HCT116 (cell line): ENCODE measurements at regions not wholly inside any gene's neighbourhood (a gene's known extent, or its start where the extent isn't known, plus 50 kb on each side); places are given as distances from the start of the nearest gene placed in this dataset.

ENCODE experiments used
- ATAC-seq: fragments of 200-7000 bp; cut with Tn5 transposase; 2 replicates; pipeline ENCODE4 v1.9.1; 2020; ENCODE audit warnings: mild to moderate bottlenecking, moderate library complexity
- BruUV-seq: library from RNA; stranded (reverse); fragments of 400-500 nt; replicated peaks from 2 replicates; lab custom pipeline; 2021; lab: Mats Ljungman, UMichigan
- CTCF ChIA-PET: fragments of 300-600 bp; sonication (Branson Sonifier 250); formaldehyde crosslinking; loops from one replicate; lab custom pipeline; 2021; ENCODE audit warnings: antibody characterized with exemption; lab: Charles Lee
- POLR2A ChIA-PET: fragments of 300-600, 350-600 bp; sonication (Branson Sonifier 250); formaldehyde crosslinking; loops from one replicate; lab custom pipeline; 2021; ENCODE audit warnings: antibody characterized with exemption; lab: Charles Lee
- RAD21 ChIA-PET, 2 experiments: fragments of 300-600 bp; sonication (Branson Sonifier 250); formaldehyde crosslinking; loops; one replicate each; lab custom pipeline; 2023; ENCODE audit warnings: low total read pairs in 2 of 2; ENCODE audit not compliant: uncharacterized antibody in 2 of 2, unreplicated experiment in 2 of 2, low non-redundant PET in 1 of 2; lab: Charles Lee
- DNase-seq: peaks from one replicate; pipeline ENCODE4 v3.0.0-alpha.2; 2010; ENCODE audit warnings: low read depth, low spot score
- H2AFZ ChIP-seq: fragments of 200-600 bp; shearing (Covaris generic), sonication (generic); 2 replicates; pipeline ENCODE4 v1.6.1; 2017; ENCODE audit warnings: low read depth, mixed run types, mixed read lengths, antibody characterized with exemption, low read length; ENCODE audit not compliant: poor library complexity, severe bottlenecking
- H3K27ac ChIP-seq: 2 replicates; pipeline ENCODE4 v1.5.1; 2012; ENCODE audit warnings: low read depth, low read length
- H3K27me3 ChIP-seq: fragments of 200-600 bp; sonication (generic); 2 replicates; pipeline ENCODE4 v1.6.1; 2016; ENCODE audit warnings: mixed run types, low read length, mixed read lengths; ENCODE audit not compliant: insufficient read depth
- H3K36me3 ChIP-seq, 2 experiments: fragments of 200-500 bp in 1 of 2; fragments of 200-600 bp in 1 of 2; sonication (Bioruptor generic) in 1 of 2; sonication (generic) in 1 of 2; 2 replicates each; pipeline versions ENCODE4 v1.5.1 to v1.6.1; 2014 to 2016; ENCODE audit warnings: low read length in 2 of 2, inconsistent platforms in 1 of 2, mixed read lengths in 1 of 2, mixed run types in 1 of 2; ENCODE audit not compliant: insufficient read depth in 2 of 2, control insufficient read depth in 1 of 2
- H3K4me1 ChIP-seq, 2 experiments: fragments of 200-600 bp in 1 of 2; sonication (generic) in 1 of 2; 2 replicates each; pipeline versions ENCODE4 v1.5.1 to v1.6.1; 2012 to 2017; ENCODE audit warnings: low read length in 2 of 2, inconsistent platforms in 1 of 2, mild to moderate bottlenecking in 1 of 2, mixed read lengths in 1 of 2, mixed run types in 1 of 2, moderate library complexity in 1 of 2; ENCODE audit not compliant: insufficient read depth in 2 of 2, control insufficient read depth in 1 of 2
- H3K4me2 ChIP-seq: fragments of 200-600 bp; sonication (generic); 2 replicates; pipeline ENCODE4 v1.6.1; 2017; ENCODE audit warnings: mixed run types, low read length, mixed read lengths
- H3K4me3 ChIP-seq, 2 experiments: fragments of 200-600 bp in 1 of 2; sonication (generic) in 1 of 2; replicated peaks in 1 of 2; 2 replicates each; pipeline ENCODE4 v1.5.1; 2011 to 2016; ENCODE audit warnings: low read length in 2 of 2, control low read depth in 1 of 2, low read depth in 1 of 2, mild to moderate bottlenecking in 1 of 2, mixed read lengths in 1 of 2, mixed run types in 1 of 2
- H3K79me2 ChIP-seq: fragments of 200-600 bp; sonication (generic); 2 replicates; pipeline ENCODE4 v1.6.1; 2017; ENCODE audit warnings: mild to moderate bottlenecking, mixed run types, low read length, moderate library complexity, mixed read lengths; ENCODE audit not compliant: insufficient read depth
- H3K9ac ChIP-seq: fragments of 200-600 bp; sonication (generic); 2 replicates; pipeline ENCODE4 v1.6.1; 2016; ENCODE audit warnings: low read length, mixed read lengths
- H3K9me2 ChIP-seq: fragments of 200-600 bp; sonication (generic), shearing (Covaris generic); 2 replicates; pipeline ENCODE4 v1.6.1; 2017; ENCODE audit warnings: mixed run types, mild to moderate bottlenecking, moderate library complexity; ENCODE audit not compliant: insufficient read depth
- H3K9me3 ChIP-seq, 2 experiments: fragments of 200-500 bp in 1 of 2; fragments of 200-600 bp in 1 of 2; sonication (Bioruptor generic) in 1 of 2; sonication (generic) in 1 of 2; 2 replicates each; pipeline ENCODE4 v1.6.1; 2014 to 2017; ENCODE audit warnings: low read length in 2 of 2, mixed read lengths in 2 of 2, inconsistent platforms in 1 of 2, low read depth in 1 of 2, mild to moderate bottlenecking in 1 of 2, mixed run types in 1 of 2, moderate library complexity in 1 of 2; ENCODE audit not compliant: control insufficient read depth in 1 of 2, insufficient read depth in 1 of 2
- H4K20me1 ChIP-seq: fragments of 200-600 bp; sonication (generic), shearing (Covaris generic); 2 replicates; pipeline ENCODE4 v1.6.1; 2017; ENCODE audit warnings: mixed run types, mild to moderate bottlenecking, moderate library complexity; ENCODE audit not compliant: insufficient read depth
- CBX3 ChIP-seq: IDR thresholded peaks from 2 replicates; pipeline ENCODE4 v1.6.1; 2012; ENCODE audit warnings: low read depth
- CTCF ChIP-seq, 3 experiments: fragments of 200-600 bp in 1 of 3; sonication (generic) in 1 of 3; IDR thresholded peaks in 2 of 3; conservative IDR thresholded peaks in 1 of 3; 2 replicates each; pipeline ENCODE4 v1.5.1; 2012 to 2017; ENCODE audit warnings: low read depth in 2 of 3, low read length in 2 of 3, antibody characterized with exemption in 1 of 3, borderline replicate concordance in 1 of 3, control low read depth in 1 of 3, mild to moderate bottlenecking in 1 of 3, mixed read lengths in 1 of 3, mixed run types in 1 of 3, moderate library complexity in 1 of 3; ENCODE audit not compliant: insufficient read depth in 1 of 3
- ELF1 ChIP-seq: IDR thresholded peaks from 2 replicates; pipeline ENCODE4 v1.6.1; 2012; ENCODE audit warnings: low read depth, borderline replicate concordance
- RAD21 ChIP-seq: IDR thresholded peaks from 2 replicates; pipeline ENCODE4 v1.6.1; 2012; ENCODE audit warnings: low read depth, mild to moderate bottlenecking
- SIN3A ChIP-seq: IDR thresholded peaks from 2 replicates; pipeline ENCODE4 v1.6.1; 2012; ENCODE audit warnings: low read depth
- TCF7L2 ChIP-seq: IDR thresholded peaks from 2 replicates; pipeline ENCODE4 v1.7.0; 2011; ENCODE audit warnings: borderline replicate concordance, inconsistent platforms; ENCODE audit not compliant: insufficient read depth, insufficient read length; ENCODE audit errors: extremely low read depth
- ZBTB33 ChIP-seq: IDR thresholded peaks from 2 replicates; pipeline ENCODE4 v1.6.1; 2011; ENCODE audit warnings: mild to moderate bottlenecking, low read length, moderate library complexity; ENCODE audit not compliant: insufficient replicate concordance; ENCODE audit errors: extremely low read depth
- ZFX ChIP-seq: fragments of 450-650 bp; IDR thresholded peaks from 2 replicates; pipeline ENCODE4 v1.6.1; 2017
- intact Hi-C: fragments of 100-400 bp; cut with micrococcal nuclease; formaldehyde crosslinking; loops from 2 replicates; pipeline ENCODE4 v1.10.0; 2022

- no peak overlapping the region for H3K9ac ChIP-seq
- H4K20me1 ChIP-seq: no peaks in the 10 kb centered on the region
- BruUV-seq: no TSS peak
- H3K4me2 ChIP-seq: no peak overlapping the region
- H2AFZ ChIP-seq: no peak overlapping the region
- ATAC-seq: peak; percentile 84
- ChIA-PET POLR2A (interaction anchor here (1.4 kb wide), 1 partner anchor 9 kb away, joined by 3 read pairs; no protein-coding TSS in a partner anchor), RAD21 (interaction anchor here in 1 of 2 experiments (0.9 kb wide), 1 partner anchor 1327 kb away, joined by 3 read pairs; no protein-coding TSS in a partner anchor), CTCF (interaction anchor here (0.6 to 1.3 kb wide), 10 partner anchors 9 to 1327 kb away, joined by 3 to 6 read pairs (median 3); no protein-coding TSS in a partner anchor)
- H3K36me3 ChIP-seq: no peaks in the 10 kb centered on the region
- no peak overlapping the region for H3K27ac ChIP-seq
- peak; percentile 40 for DNase-seq
- TF ChIP-seq TCF7L2 (no peak), SIN3A (no peak), CBX3 (no peak), ZBTB33 (no peak), ELF1 (no peak), CTCF (IDR thresholded peaks at IDR 0.05 in 2 of 3, conservative IDR thresholded peaks at IDR 0.05 in 1 of 3; ENCODE audit: borderline replicate concordance in 1 of 3, insufficient read depth in 1 of 3, low read depth in 2 of 3, low read length in 2 of 3) (peak; percentile 55 to 94 (median 84); a peak in 5 of 6 replicates), RAD21 (peak; percentile 80), ZFX (no peak)
- no peaks in the 10 kb centered on the region for H3K9me3 ChIP-seq
- H3K79me2 ChIP-seq: no peaks in the 10 kb centered on the region
- H3K27me3 ChIP-seq: peaks cover 42% of the 10 kb centered on the region
- H3K9me2 ChIP-seq: no peaks in the 10 kb centered on the region
- no peak overlapping the region for H3K4me3 ChIP-seq
- intact Hi-C loops: loop anchor here (2.0 to 10.0 kb wide), 6 partner anchors 218 to 1324 kb away; partner anchors contain the start of gene RAD51D
- H3K4me1 ChIP-seq: no peaks in the 10 kb centered on the region
Observed at GRCh38 chr17:34420254-34420766, 57.3 kb upstream of the CCL1 start.
